ENCODE measurements at regions not wholly inside any gene's neighbourhood (a gene's known extent, or its start where the extent isn't known, plus 50 kb on each side); places are given as distances from the start of the nearest gene placed in this dataset.

DNA sequence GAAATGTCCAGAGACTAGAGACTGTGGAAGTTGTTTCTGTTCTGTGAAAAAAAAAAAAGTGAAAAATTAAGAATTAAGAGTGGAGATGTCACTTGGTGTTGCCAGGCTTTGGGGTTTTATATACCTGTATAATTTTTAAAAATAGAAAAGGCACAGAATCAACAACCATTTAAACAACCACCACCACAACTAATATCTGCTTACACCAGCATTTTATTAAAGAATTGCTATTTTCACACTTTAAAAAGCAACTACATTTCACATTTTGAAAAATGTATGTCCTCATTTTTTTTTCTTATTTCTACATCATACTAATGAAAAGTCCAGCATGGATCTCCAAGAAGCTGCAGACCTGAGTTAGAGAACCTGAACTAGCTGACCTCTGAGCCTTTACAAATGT is 167.5 kb upstream of the DTNA start:
- TF ChIP-seq POLR2A (IDR thresholded peaks at IDR 0.05), result no peak
- TF ChIP-seq, protein P1, sequence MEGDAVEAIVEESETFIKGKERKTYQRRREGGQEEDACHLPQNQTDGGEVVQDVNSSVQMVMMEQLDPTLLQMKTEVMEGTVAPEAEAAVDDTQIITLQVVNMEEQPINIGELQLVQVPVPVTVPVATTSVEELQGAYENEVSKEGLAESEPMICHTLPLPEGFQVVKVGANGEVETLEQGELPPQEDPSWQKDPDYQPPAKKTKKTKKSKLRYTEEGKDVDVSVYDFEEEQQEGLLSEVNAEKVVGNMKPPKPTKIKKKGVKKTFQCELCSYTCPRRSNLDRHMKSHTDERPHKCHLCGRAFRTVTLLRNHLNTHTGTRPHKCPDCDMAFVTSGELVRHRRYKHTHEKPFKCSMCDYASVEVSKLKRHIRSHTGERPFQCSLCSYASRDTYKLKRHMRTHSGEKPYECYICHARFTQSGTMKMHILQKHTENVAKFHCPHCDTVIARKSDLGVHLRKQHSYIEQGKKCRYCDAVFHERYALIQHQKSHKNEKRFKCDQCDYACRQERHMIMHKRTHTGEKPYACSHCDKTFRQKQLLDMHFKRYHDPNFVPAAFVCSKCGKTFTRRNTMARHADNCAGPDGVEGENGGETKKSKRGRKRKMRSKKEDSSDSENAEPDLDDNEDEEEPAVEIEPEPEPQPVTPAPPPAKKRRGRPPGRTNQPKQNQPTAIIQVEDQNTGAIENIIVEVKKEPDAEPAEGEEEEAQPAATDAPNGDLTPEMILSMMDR (IDR thresholded peaks at IDR 0.05), result no peak
